Activated CD4-positive, alpha-beta memory T cell treated with anti-CD3 and anti-CD28 coated beads for 36 hours (primary cell): ENCODE measurements at regions not wholly inside any gene's neighbourhood (a gene's known extent, or its start where the extent isn't known, plus 50 kb on each side); places are given as distances from the start of the nearest gene placed in this dataset.
"Not testable (repeated sequence)": the region's sequence is repeated elsewhere in the genome, so short reads cannot be mapped to it uniquely, and the experiment has no call there.

Experiments
- CTCF ChIA-PET: fragments of 350-600 bp; sonication (Branson Sonifier 250); formaldehyde crosslinking; loops from one replicate; lab custom pipeline; 2021; ENCODE audit warnings: antibody characterized with exemption, inconsistent platforms; lab: Charles Lee
- POLR2A ChIA-PET: fragments of 350-600 bp; sonication (Branson Sonifier 250); formaldehyde crosslinking; loops from one replicate; lab custom pipeline; 2021; ENCODE audit warnings: antibody characterized with exemption; lab: Charles Lee
- DNase-seq: peaks from one replicate; pipeline ENCODE4 v3.0.0-alpha.2; 2020
- H3K27ac Mint-ChIP-seq: one replicate; pipeline ENCODE4 v1.8.0; 2021; ENCODE audit warnings: mixed read lengths
- H3K27me3 Mint-ChIP-seq: one replicate; pipeline ENCODE4 v1.8.0; 2021; ENCODE audit warnings: mixed read lengths
- H3K36me3 Mint-ChIP-seq: one replicate; pipeline ENCODE4 v1.8.0; 2021; ENCODE audit warnings: mixed read lengths
- H3K4me1 Mint-ChIP-seq: one replicate; pipeline ENCODE4 v1.8.0; 2021; ENCODE audit warnings: low read depth, mixed read lengths
- H3K4me3 Mint-ChIP-seq: one replicate; pipeline ENCODE4 v1.8.0; 2021; ENCODE audit warnings: mild to moderate bottlenecking, mixed read lengths
- H3K9me3 Mint-ChIP-seq: one replicate; pipeline ENCODE4 v1.8.0; 2021; ENCODE audit warnings: mixed read lengths
- intact Hi-C: fragments of 100-400 bp; cut with micrococcal nuclease; formaldehyde crosslinking; loops from one replicate; pipeline ENCODE4 v1.15.1; 2023

DNA sequence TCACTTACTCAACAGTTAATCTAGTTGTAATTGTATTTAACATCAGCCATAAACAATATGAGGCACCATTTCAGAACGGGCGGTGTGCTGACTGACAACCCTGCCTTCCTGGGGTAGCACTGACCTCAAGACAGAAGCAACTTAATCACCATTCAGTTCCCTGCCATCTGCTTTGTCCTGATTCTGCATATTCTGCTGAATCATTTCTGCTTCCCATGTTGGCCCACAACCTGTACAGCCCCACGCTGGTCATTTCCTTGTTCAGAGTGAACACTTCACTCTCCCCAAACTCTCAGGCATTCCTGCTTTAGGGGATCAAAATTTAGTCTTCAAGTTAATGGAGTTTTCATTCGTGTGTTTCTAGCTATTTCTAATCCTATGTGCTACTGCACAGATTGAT lies 132.3 kb upstream of the ZBED5 start:
- ChIA-PET POLR2A (no interaction called here), CTCF (interaction anchor here (1.3 to 2.3 kb wide), 2 partner anchors 38 to 197 kb away, joined by 3 to 8 read pairs; no protein-coding TSS in a partner anchor)
- Mint-ChIP-seq H3K27me3 (no peaks in the 10 kb centered on the region), H3K4me3 (no peak overlapping the region), H3K36me3 (no peaks in the 10 kb centered on the region), H3K4me1 (no peaks in the 10 kb centered on the region), H3K27ac (no peak overlapping the region), H3K9me3 (no peaks in the 10 kb centered on the region)
- intact Hi-C loops: no loop called here
- DNase-seq: no peak

GRCh38 chr11:10986006-10986405 lies 128.2 kb upstream of the ZBED5 start:
- CTCF ChIA-PET: no interaction called here
- no peaks in the 10 kb centered on the region for H3K4me1 Mint-ChIP-seq
- intact Hi-C loops: no loop called here
- peaks cover 4% of the 10 kb centered on the region for H3K27me3 Mint-ChIP-seq
- POLR2A ChIA-PET: no interaction called here
- DNase-seq: no peak
- H3K4me3 Mint-ChIP-seq: no peak overlapping the region
- no peaks in the 10 kb centered on the region for H3K9me3 Mint-ChIP-seq
- no peaks in the 10 kb centered on the region for H3K36me3 Mint-ChIP-seq
- H3K27ac Mint-ChIP-seq: no peak overlapping the region

GRCh38 chr11:10984742-10985141 lies 126.9 kb upstream of the ZBED5 start:
- Mint-ChIP-seq H3K27me3 (peaks cover 4% of the 10 kb centered on the region), H3K4me3 (no peak overlapping the region), H3K27ac (no peak overlapping the region), H3K9me3 (no peaks in the 10 kb centered on the region), H3K4me1 (peaks cover under 1% of the 10 kb centered on the region), H3K36me3 (no peaks in the 10 kb centered on the region)
- ChIA-PET POLR2A (no interaction called here), CTCF (no interaction called here)
- no peak for DNase-seq
- intact Hi-C loops: no loop called here

DNA sequence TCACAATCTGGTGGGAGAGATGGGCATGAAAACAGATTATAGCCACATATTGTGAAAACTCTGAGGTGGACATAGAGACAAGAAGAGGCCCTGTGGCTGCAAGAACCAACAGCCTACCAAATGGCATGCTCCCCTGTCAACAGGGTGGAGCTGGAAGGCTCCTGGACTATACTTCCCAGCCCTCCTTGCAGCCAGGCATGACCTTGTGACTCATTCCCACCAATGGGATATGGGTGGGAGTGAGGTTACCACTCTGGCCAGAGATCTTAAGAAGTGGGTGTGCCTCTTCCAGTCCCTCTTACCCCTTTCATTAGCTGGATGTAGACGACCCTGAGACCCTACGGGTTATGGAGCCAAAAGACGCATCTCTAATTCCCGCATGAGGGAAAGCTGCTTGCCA lies 126.4 kb upstream of the ZBED5 start:
- intact Hi-C loops: no loop called here

GRCh38 chr11:10982704-10983510 lies 125.1 kb upstream of the ZBED5 start:
- no peak for DNase-seq
- Mint-ChIP-seq H3K9me3 (no peaks in the 10 kb centered on the region), H3K36me3 (no peaks in the 10 kb centered on the region), H3K27ac (no peak overlapping the region), H3K27me3 (peaks cover 4% of the 10 kb centered on the region), H3K4me1 (peaks cover 3% of the 10 kb centered on the region), H3K4me3 (no peak overlapping the region)
- CTCF ChIA-PET: no interaction called here
- intact Hi-C loops: no loop called here
- POLR2A ChIA-PET: no interaction called here

More for the DNA sequence above, 126.4 kb upstream of the ZBED5 start:
- POLR2A ChIA-PET: no interaction called here
- Mint-ChIP-seq H3K4me1 (peaks cover 3% of the 10 kb centered on the region), H3K36me3 (no peaks in the 10 kb centered on the region), H3K9me3 (no peaks in the 10 kb centered on the region), H3K27ac (no peak overlapping the region), H3K4me3 (no peak overlapping the region), H3K27me3 (peaks cover 4% of the 10 kb centered on the region)
- no peak for DNase-seq
- CTCF ChIA-PET: no interaction called here

DNA sequence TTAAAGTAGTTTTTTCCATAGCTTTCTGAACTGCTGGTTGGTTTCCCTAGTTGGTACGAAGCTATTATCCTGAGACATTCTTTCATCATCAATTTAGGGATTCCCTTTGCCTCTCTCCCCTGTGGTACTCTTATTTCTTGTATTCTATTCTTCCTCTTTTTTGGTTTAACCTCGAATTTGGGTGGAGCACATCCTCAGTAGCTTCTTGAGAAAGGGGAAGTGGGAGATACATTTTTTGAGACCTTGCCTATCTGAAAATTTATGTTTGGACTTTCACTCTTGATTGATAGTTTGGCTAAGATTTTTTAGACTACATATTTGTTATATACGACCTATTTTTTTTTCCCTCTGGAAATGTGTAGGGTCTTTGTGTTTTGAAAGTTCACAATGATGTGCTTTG lies 121.7 kb upstream of the ZBED5 start:
- POLR2A ChIA-PET: interaction anchor here (0.6 kb wide), 1 partner anchor 37 kb away, joined by 3 read pairs; no protein-coding TSS in a partner anchor
- intact Hi-C loops: no loop called here
- Mint-ChIP-seq H3K27ac (no peak overlapping the region), H3K4me1 (peaks cover 3% of the 10 kb centered on the region), H3K36me3 (no peaks in the 10 kb centered on the region), H3K9me3 (no peaks in the 10 kb centered on the region), H3K4me3 (no peak overlapping the region), H3K27me3 (peaks cover 4% of the 10 kb centered on the region)
- DNase-seq: no peak
- CTCF ChIA-PET: no interaction called here

- H3K9me3 Mint-ChIP-seq: no peaks in the 10 kb centered on the region
- intact Hi-C loops: no loop called here
- H3K36me3 Mint-ChIP-seq: no peaks in the 10 kb centered on the region
- peaks cover 3% of the 10 kb centered on the region for H3K4me1 Mint-ChIP-seq
- DNase-seq: no peak
- ChIA-PET CTCF (interaction anchor here (0.9 kb wide), 1 partner anchor 44 kb away, joined by 3 read pairs; no protein-coding TSS in a partner anchor), POLR2A (no interaction called here)
- H3K27me3 Mint-ChIP-seq: peaks cover 4% of the 10 kb centered on the region
- no peak overlapping the region for H3K27ac Mint-ChIP-seq
- no peak overlapping the region for H3K4me3 Mint-ChIP-seq
These were observed 120.3 kb upstream of the ZBED5 start for GRCh38 chr11:10978198-10978597.

DNA sequence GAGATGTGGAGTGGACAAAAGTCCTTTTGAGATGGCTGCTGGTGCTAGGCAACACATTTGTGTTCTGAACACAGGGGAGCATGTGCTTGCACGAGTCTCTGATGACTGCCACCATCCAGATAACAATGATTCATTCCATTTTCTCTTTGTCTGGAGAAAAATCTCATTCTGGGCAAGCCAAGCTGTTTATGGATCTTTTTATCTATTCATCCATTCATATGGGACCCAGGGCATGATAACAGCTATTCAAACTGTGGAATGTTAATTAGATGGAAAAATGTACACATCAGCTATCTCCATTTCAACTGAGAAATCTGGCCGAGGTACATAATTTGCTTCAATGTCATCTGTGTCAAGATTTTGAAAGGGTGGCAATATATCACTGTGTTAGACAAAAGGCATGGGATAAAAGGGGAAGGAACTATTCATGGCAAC lies 117.5 kb upstream of the ZBED5 start:
- Mint-ChIP-seq H3K27me3 (no peaks in the 10 kb centered on the region), H3K27ac (no peak overlapping the region), H3K36me3 (no peaks in the 10 kb centered on the region), H3K4me1 (peaks cover 3% of the 10 kb centered on the region), H3K9me3 (no peaks in the 10 kb centered on the region), H3K4me3 (no peak overlapping the region)
- POLR2A ChIA-PET: no interaction called here
- no peak for DNase-seq
- intact Hi-C loops: no loop called here
- CTCF ChIA-PET: no interaction called here

DNA sequence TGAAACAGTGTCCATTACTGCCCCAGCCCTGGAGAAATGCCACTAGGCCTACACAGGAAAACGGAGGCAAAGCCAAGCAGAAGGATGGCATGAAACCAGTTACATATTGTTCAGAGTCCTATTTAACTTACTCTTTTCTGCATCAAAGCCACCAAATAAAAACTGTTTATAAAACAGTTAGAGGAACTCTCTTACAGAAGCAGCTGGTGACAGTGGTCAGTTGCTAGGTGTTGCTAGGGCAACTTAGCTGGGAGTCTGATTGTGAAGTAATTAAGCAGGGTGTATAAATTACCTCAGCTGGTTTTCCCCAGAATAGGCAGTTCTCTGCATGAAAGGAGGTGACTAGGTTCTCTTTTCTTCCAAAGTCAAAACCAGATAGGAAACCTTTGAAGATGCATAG lies 115.6 kb upstream of the ZBED5 start:
- Mint-ChIP-seq H3K4me1 (no peaks in the 10 kb centered on the region), H3K27me3 (no peaks in the 10 kb centered on the region), H3K9me3 (no peaks in the 10 kb centered on the region), H3K36me3 (no peaks in the 10 kb centered on the region), H3K27ac (no peak overlapping the region), H3K4me3 (no peak overlapping the region)
- CTCF ChIA-PET: no interaction called here
- DNase-seq: no peak
- POLR2A ChIA-PET: no interaction called here
- intact Hi-C loops: no loop called here

- intact Hi-C loops: no loop called here
- DNase-seq: no peak
- no peaks in the 10 kb centered on the region for H3K27me3 Mint-ChIP-seq
- H3K4me3 Mint-ChIP-seq: no peak overlapping the region
- no peak overlapping the region for H3K27ac Mint-ChIP-seq
- no peaks in the 10 kb centered on the region for H3K4me1 Mint-ChIP-seq
- no peaks in the 10 kb centered on the region for H3K36me3 Mint-ChIP-seq
- POLR2A ChIA-PET: no interaction called here
- H3K9me3 Mint-ChIP-seq: no peaks in the 10 kb centered on the region
- CTCF ChIA-PET: no interaction called here
These were observed 113.1 kb upstream of the ZBED5 start for GRCh38 chr11:10970926-10971325.

DNA sequence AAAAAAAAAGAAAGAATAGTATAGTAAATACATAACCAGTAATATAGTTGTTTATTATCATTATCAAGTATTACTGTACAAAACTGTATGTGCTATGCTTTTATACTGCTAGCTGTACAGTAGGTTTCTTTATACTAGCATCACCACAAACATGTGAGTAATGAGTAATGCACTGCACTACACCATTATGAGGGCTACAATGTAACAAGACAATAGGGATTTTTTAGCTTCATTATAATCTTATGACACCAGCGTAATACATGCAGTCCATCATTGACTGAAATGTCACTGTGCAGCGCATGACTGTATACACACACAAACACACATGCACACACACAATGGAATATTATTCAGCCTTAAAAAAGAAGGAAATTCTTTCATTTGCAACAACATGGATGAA lies 111.5 kb upstream of the ZBED5 start:
- Mint-ChIP-seq H3K36me3 (no peaks in the 10 kb centered on the region), H3K4me3 (no peak overlapping the region), H3K4me1 (no peaks in the 10 kb centered on the region), H3K9me3 (peaks cover 5% of the 10 kb centered on the region), H3K27ac (no peak overlapping the region), H3K27me3 (no peaks in the 10 kb centered on the region)
- DNase-seq: no peak
- ChIA-PET POLR2A (no interaction called here), CTCF (interaction anchor here (1.2 kb wide), 1 partner anchor 59 kb away, joined by 3 read pairs; no protein-coding TSS in a partner anchor)
- intact Hi-C loops: no loop called here

DNA sequence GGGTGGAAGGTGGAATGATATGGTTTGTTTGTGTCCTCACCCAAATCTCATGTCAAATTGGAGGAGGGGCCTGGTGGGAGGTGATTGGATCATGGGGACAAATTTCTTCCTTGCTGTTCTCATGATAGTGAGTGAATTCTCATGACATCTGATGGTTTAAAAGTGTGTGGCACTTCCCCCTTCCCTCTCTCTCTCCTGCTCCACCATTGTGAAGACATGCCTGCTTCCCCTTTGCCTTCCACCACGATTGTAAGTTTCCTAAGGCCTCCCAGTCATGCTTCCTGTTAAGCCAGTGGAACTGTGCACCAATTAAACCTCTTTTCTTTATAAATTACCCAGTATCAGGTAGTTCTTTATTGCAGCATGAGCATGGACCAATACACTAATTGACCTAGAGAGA lies 99.0 kb upstream of the ZBED5 start:
- H3K4me1 Mint-ChIP-seq, H3K9me3 Mint-ChIP-seq, H3K36me3 Mint-ChIP-seq, CTCF ChIA-PET, H3K4me3 Mint-ChIP-seq, intact Hi-C loops, H3K27ac Mint-ChIP-seq, DNase-seq: not testable (repeated sequence)
- H3K27me3 Mint-ChIP-seq: peaks cover 17% of the 10 kb centered on the region
- POLR2A ChIA-PET: interaction anchor here (0.7 kb wide), 1 partner anchor 26 kb away, joined by 3 read pairs; no protein-coding TSS in a partner anchor

- POLR2A ChIA-PET: no interaction called here
- H3K4me3 Mint-ChIP-seq: no peak overlapping the region
These were observed 97.8 kb upstream of the ZBED5 start for GRCh38 chr11:10955616-10956015.

More at GRCh38 chr11:10955616-10956015, 97.8 kb upstream of the ZBED5 start:
- no peaks in the 10 kb centered on the region for H3K4me1 Mint-ChIP-seq
- H3K36me3 Mint-ChIP-seq: peaks cover 8% of the 10 kb centered on the region
- H3K27me3 Mint-ChIP-seq: peaks cover 18% of the 10 kb centered on the region
- intact Hi-C loops: no loop called here
- DNase-seq: no peak
- H3K9me3 Mint-ChIP-seq: peaks cover 8% of the 10 kb centered on the region
- CTCF ChIA-PET: no interaction called here
- H3K27ac Mint-ChIP-seq: no peak overlapping the region
